Heart left ventricle (tissue), 16 donors: ENCODE measurements at regions not wholly inside any gene's neighbourhood (a gene's known extent, or its start where the extent isn't known, plus 50 kb on each side); places are given as distances from the start of the nearest gene placed in this dataset.

ENCODE experiments used
- ATAC-seq, 4 donors: fragments of 200-7000 bp; cut with Tn5 transposase; one replicate each; pipeline ENCODE4 v1.9.1; 2020 to 2022; ENCODE audit warnings: moderate library complexity in 4 of 4, mild to moderate bottlenecking in 3 of 4, moderate number of reproducible peaks in 1 of 4
- DNase-seq, 5 donors: peaks; one replicate each; pipeline ENCODE4 v3.0.0-alpha.2; 2020
- H3K27ac ChIP-seq, 12 donors: fragments of 200-600 bp; sonication (generic) in 4 of 12; one replicate each; pipeline versions ENCODE4 v1.5.0 to v1.8.0; 2016 to 2022; ENCODE audit warnings: mild to moderate bottlenecking in 2 of 12
- H3K27me3 ChIP-seq, 9 donors: fragments of 200-600 bp; sonication (generic) in 2 of 9; one replicate each; pipeline versions ENCODE4 v1.5.1 to v1.8.0; 2016 to 2022; ENCODE audit warnings: mild to moderate bottlenecking in 3 of 9
- H3K36me3 ChIP-seq, 9 donors: fragments of 200-600 bp; sonication (generic) in 2 of 9; one replicate each; pipeline versions ENCODE4 v1.5.0 to v1.8.0; 2018 to 2022; ENCODE audit warnings: mild to moderate bottlenecking in 2 of 9
- H3K4me1 ChIP-seq, 12 donors: fragments of 200-600 bp; sonication (generic) in 4 of 12; one replicate each; pipeline versions ENCODE4 v1.5.0 to v1.8.0; 2016 to 2022; ENCODE audit warnings: mild to moderate bottlenecking in 3 of 12
- H3K4me3 ChIP-seq, 12 donors: fragments of 200-600 bp; sonication (generic) in 4 of 12; one replicate each; pipeline versions ENCODE4 v1.5.0 to v1.8.0; 2017 to 2022; ENCODE audit warnings: mild to moderate bottlenecking in 9 of 12, moderate library complexity in 4 of 12
- H3K9me3 ChIP-seq, 12 donors: fragments of 200-600 bp; sonication (generic) in 4 of 12; one replicate each; pipeline versions ENCODE4 v1.5.0 to v1.8.0; 2016 to 2022; ENCODE audit warnings: mild to moderate bottlenecking in 1 of 12
- POLR2A ChIP-seq, 2 donors: fragments of 450-650 bp; IDR thresholded peaks; one replicate each; pipeline ENCODE4 v1.6.1; 2017; ENCODE audit warnings: antibody characterized with exemption in 2 of 2, mild to moderate bottlenecking in 2 of 2, moderate library complexity in 2 of 2
- WGBS, 4 donors: extraction: QIAGEN DNeasy Blood & Tissue Kit in 2 of 4; methylation state at CpG; one replicate each; pipeline versions ENCODE4 v1.1.5 to v1.1.7; 2013 to 2018; 5-methylcytosine and 5-hydroxymethylcytosine counted together
- intact Hi-C, 10 donors: fragments of 100-400 bp; cut with DNase I; formaldehyde crosslinking; loops; one replicate each; pipeline versions ENCODE4 v1.11.1 to v1.14.2; 2022
- TF ChIP-seq, protein P1 (sequence below), 12 donors: fragments of 200-600 bp; sonication (generic) in 4 of 12; IDR thresholded peaks; one replicate each; pipeline versions ENCODE4 v1.5.0 to v1.8.0; 2018 to 2022; ENCODE audit warnings: antibody characterized with exemption in 12 of 12, mild to moderate bottlenecking in 5 of 12
- donor health status: ischemic (EF 13 %, LVEDD 7.1; RV severe dilation, severe dysfunction).
- donor health status: healthy with polysubstance abuse.
- donor health status: DM: no; HTN: yes; CAD: no.
- donor health status: DM: no; HTN: no; CAD: no.
- donor health status: ischemic (EF 25% LVEDD 6.9; RV normal size, moderate dysfunction).
- donor health status: ischemic (EF 25% LVEDD 5.7; RV mildly dilated, moderate dysfunction).
- donor health status: healthy.
- donor health status: DM: yes; HTN: yes; CAD: no.
- donor health status: ischemic (EF 35%, LVEDD 5.7; RV mildly dilated, moderate dysfunction).
- donor health status: nonischemic (EF 11% LVEDD 7.7; RV severe dilation, severe dysfunction).
- donor health status: DM: yes; HTN: yes; CAD: no.
- donor health status: PGD.
- donor health status: ischemic (EF 29% LVEDD 5.4; RV normal size, mild dysfunction).
- donor health status: nonischemic (EF 23%, LVEDD 6.1; RV moderate dilation, normal function).

DNA sequence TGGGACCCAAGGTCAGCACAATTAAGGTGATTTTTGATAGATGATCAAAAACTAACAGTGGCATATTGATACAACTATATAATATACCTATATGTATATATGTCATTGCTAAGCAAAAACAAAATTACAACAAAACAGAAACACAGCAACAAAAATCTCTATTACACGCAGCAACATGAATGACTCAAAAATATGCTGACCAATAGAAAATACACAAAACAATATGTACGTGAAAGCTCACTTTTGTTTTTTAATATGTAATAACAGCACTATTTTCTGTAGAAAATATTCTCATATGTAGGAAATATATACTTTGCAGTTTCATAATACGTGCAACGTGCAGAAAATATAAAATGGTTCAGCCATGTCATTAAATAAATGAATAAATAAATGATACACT is 1985.7 kb upstream of the CDH9 start:
- H3K9me3 ChIP-seq, result peaks cover 0 to 6% (median 0%) of the 10 kb centered on the region in 12 donors
- DNase-seq, result no peak
- WGBS, 4 donors, result 89 to 93% (median 91%) methylated on average over 4 of the region's 4 CpGs
- no peaks in the 10 kb centered on the region for H3K4me1 ChIP-seq
- no peak overlapping the region for H3K27ac ChIP-seq
- no peak for ATAC-seq
- H3K36me3 ChIP-seq, result no peaks in the 10 kb centered on the region
- intact Hi-C loops, result no loop called here
- no peaks in the 10 kb centered on the region for H3K27me3 ChIP-seq
- TF ChIP-seq, protein P1, sequence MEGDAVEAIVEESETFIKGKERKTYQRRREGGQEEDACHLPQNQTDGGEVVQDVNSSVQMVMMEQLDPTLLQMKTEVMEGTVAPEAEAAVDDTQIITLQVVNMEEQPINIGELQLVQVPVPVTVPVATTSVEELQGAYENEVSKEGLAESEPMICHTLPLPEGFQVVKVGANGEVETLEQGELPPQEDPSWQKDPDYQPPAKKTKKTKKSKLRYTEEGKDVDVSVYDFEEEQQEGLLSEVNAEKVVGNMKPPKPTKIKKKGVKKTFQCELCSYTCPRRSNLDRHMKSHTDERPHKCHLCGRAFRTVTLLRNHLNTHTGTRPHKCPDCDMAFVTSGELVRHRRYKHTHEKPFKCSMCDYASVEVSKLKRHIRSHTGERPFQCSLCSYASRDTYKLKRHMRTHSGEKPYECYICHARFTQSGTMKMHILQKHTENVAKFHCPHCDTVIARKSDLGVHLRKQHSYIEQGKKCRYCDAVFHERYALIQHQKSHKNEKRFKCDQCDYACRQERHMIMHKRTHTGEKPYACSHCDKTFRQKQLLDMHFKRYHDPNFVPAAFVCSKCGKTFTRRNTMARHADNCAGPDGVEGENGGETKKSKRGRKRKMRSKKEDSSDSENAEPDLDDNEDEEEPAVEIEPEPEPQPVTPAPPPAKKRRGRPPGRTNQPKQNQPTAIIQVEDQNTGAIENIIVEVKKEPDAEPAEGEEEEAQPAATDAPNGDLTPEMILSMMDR (IDR thresholded peaks at IDR 0.05), result no peak
- no peak for TF ChIP-seq POLR2A (IDR thresholded peaks at IDR 0.05)
- no peak overlapping the region for H3K4me3 ChIP-seq

DNA sequence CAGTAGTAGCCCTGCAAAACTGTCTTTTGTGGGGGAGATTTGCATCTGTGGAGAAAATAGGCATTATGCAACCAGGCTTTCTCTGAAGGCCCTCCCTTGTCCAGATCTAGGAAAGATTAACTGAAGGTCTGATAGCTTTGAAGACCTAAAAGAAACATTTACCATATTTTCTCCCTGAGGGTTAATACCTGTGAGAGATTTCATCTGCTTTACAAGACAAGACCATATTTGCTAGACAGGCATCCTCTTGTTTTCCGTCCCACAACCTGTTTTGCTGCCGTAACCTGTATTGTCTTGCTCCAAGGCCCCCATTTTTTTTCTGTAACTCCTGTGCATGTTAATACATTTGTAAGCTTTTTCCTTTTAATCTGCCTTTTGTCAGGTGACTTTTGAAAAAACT is 1985.2 kb upstream of the CDH9 start:
- intact Hi-C loops, result no loop called here
- Histone ChIP-seq H3K4me1 (no peaks in the 10 kb centered on the region), H3K27ac (no peak overlapping the region), H3K27me3 (no peaks in the 10 kb centered on the region), H3K36me3 (no peaks in the 10 kb centered on the region), H3K9me3 (peaks cover 0 to 6% (median 0%) of the 10 kb centered on the region in 12 donors), H3K4me3 (no peak overlapping the region)
- WGBS, 4 donors, result 49 to 69% (median 58%) methylated on average over 2 of the region's 2 CpGs
- DNase-seq (no peak), ATAC-seq (no peak)
- no peak for TF ChIP-seq POLR2A (IDR thresholded peaks at IDR 0.05)
- TF ChIP-seq, protein P1 (IDR thresholded peaks at IDR 0.05), result no peak

DNA sequence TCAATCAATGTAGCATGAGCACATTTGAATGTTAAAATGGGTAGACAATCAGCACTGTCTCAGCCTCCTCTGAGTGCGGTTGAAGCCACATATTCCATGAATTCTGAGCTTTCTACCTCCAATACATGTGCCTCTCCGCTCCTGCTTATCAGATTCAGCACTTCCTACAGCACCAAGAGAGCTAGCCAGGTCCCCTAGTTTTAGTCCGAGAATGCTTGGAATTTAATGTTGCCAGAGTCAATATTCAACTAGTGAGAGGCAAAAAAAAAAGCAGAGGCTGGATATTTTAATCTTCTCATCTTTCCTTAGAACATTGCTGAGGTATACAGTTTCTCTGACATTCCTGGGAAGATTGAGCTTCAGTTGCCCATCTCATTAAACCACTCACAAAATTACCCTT is 1979.1 kb upstream of the CDH9 start:
- Histone ChIP-seq H3K4me1 (no peaks in the 10 kb centered on the region), H3K36me3 (no peaks in the 10 kb centered on the region), H3K4me3 (no peak overlapping the region), H3K27me3 (no peaks in the 10 kb centered on the region), H3K9me3 (peaks cover 0 to 4% (median 0%) of the 10 kb centered on the region in 12 donors), H3K27ac (no peak overlapping the region)
- DNase-seq, result no peak
- WGBS, 4 donors, result 50 to 70% (median 53%) methylated on average over 3 of the region's 3 CpGs
- no peak for ATAC-seq
- intact Hi-C loops, result no loop called here
- no peak for TF ChIP-seq POLR2A (IDR thresholded peaks at IDR 0.05)
- TF ChIP-seq, protein P1 (IDR thresholded peaks at IDR 0.05), result no peak

DNA sequence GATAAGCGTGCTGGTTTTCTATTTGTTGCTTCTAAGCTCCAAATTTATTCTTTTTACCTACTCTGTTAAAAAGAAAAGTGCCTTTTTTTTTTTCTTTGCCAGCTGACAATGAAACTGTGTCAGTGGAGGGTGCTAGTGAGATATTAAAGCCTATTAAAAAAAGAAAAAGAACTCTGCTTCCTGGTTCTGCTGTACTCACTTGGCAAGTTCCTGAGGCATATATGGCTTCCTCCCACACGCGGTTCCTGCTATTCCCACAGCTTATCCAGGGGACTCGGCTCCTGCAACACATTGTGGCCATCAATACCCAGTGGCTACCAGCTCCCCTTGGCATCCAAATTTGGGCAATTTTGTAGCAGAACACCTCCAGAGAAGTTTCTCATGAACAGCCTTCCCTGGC is 1977.7 kb upstream of the CDH9 start:
- peaks cover 0 to 4% (median 0%) of the 10 kb centered on the region in 12 donors for H3K9me3 ChIP-seq

More for the DNA sequence above, 1977.7 kb upstream of the CDH9 start:
- intact Hi-C loops, result no loop called here
- no peak for DNase-seq
- TF ChIP-seq, protein P1 (IDR thresholded peaks at IDR 0.05), result no peak
- TF ChIP-seq POLR2A (IDR thresholded peaks at IDR 0.05), result no peak
- Histone ChIP-seq H3K4me3 (no peak overlapping the region), H3K4me1 (no peaks in the 10 kb centered on the region), H3K27ac (no peak overlapping the region), H3K27me3 (no peaks in the 10 kb centered on the region), H3K36me3 (no peaks in the 10 kb centered on the region)
- 52 to 67% (median 61%) methylated on average over 4 of the region's 4 CpGs for WGBS, 4 donors
- no peak for ATAC-seq
